ENCODE measurements at regions not wholly inside any gene's neighbourhood (a gene's known extent, or its start where the extent isn't known, plus 50 kb on each side); places are given as distances from the start of the nearest gene placed in this dataset.
A peak's percentile ranks its signal among the peaks of the same experiment; 100 is the strongest.

GRCh38 chr2:181178823-181179412 is 198.5 kb downstream of the UBE2E3 start:
- H3K4me3 ChIP-seq (ENCODE audit: low read depth, low read length): no peak overlapping the region
- peak; percentile 67 for TF ChIP-seq CTCF (IDR thresholded peaks at IDR 0.05; ENCODE audit: borderline replicate concordance, insufficient read depth, low read depth, low read length)

- TF ChIP-seq CTCF (IDR thresholded peaks at IDR 0.05; ENCODE audit: borderline replicate concordance, insufficient read depth, low read depth, low read length): no peak
- no peak overlapping the region for H3K4me3 ChIP-seq (ENCODE audit: low read depth, low read length)
Measured at GRCh38 chr2:181183878-181184542, 203.6 kb downstream of the UBE2E3 start.

- H3K4me3 ChIP-seq (ENCODE audit: low read depth, low read length): no peak overlapping the region
- TF ChIP-seq CTCF (IDR thresholded peaks at IDR 0.05; ENCODE audit: borderline replicate concordance, insufficient read depth, low read depth, low read length): no peak
Measured at GRCh38 chr2:181185421-181185820, 205.0 kb downstream of the UBE2E3 start.

GRCh38 chr2:181185948-181186347 is 205.5 kb downstream of the UBE2E3 start:
- no peak overlapping the region for H3K4me3 ChIP-seq (ENCODE audit: low read depth, low read length)
- TF ChIP-seq CTCF (IDR thresholded peaks at IDR 0.05; ENCODE audit: borderline replicate concordance, insufficient read depth, low read depth, low read length): no peak

GRCh38 chr2:181188605-181189004 is 208.2 kb downstream of the UBE2E3 start:
- H3K4me3 ChIP-seq (ENCODE audit: low read depth, low read length): no peak overlapping the region
- TF ChIP-seq CTCF (IDR thresholded peaks at IDR 0.05; ENCODE audit: borderline replicate concordance, insufficient read depth, low read depth, low read length): no peak

- TF ChIP-seq CTCF (IDR thresholded peaks at IDR 0.05; ENCODE audit: borderline replicate concordance, insufficient read depth, low read depth, low read length): no peak
- H3K4me3 ChIP-seq (ENCODE audit: low read depth, low read length): no peak overlapping the region
Measured at GRCh38 chr2:181189951-181190350, 209.5 kb downstream of the UBE2E3 start.

GRCh38 chr2:181190711-181191110 is 210.3 kb downstream of the UBE2E3 start:
- TF ChIP-seq CTCF (IDR thresholded peaks at IDR 0.05; ENCODE audit: borderline replicate concordance, insufficient read depth, low read depth, low read length): no peak
- no peak overlapping the region for H3K4me3 ChIP-seq (ENCODE audit: low read depth, low read length)

Data from GM12875 (cell line).